DND-41 (cell line): ENCODE measurements at regions not wholly inside any gene's neighbourhood (a gene's known extent, or its start where the extent isn't known, plus 50 kb on each side); places are given as distances from the start of the nearest gene placed in this dataset.

Experiments used
- EZH2 ChIP-seq: IDR thresholded peaks from 3 replicates; pipeline ENCODE4 v1.6.1; 2012; ENCODE audit warnings: borderline replicate concordance, low read depth, mild to moderate bottlenecking, moderate library complexity, low read length, inconsistent platforms; ENCODE audit not compliant: severe bottlenecking
- TF ChIP-seq, protein P1 (sequence below): IDR thresholded peaks from 2 replicates; pipeline ENCODE4 v1.5.1; 2012; ENCODE audit warnings: borderline replicate concordance, low read length, moderate library complexity, mild to moderate bottlenecking; ENCODE audit not compliant: poor library complexity, severe bottlenecking; ENCODE audit errors: extremely low read depth

GRCh38 chr2:162938387-162938786 lies 99.8 kb upstream of the KCNH7 start:
- TF ChIP-seq, protein P1, sequence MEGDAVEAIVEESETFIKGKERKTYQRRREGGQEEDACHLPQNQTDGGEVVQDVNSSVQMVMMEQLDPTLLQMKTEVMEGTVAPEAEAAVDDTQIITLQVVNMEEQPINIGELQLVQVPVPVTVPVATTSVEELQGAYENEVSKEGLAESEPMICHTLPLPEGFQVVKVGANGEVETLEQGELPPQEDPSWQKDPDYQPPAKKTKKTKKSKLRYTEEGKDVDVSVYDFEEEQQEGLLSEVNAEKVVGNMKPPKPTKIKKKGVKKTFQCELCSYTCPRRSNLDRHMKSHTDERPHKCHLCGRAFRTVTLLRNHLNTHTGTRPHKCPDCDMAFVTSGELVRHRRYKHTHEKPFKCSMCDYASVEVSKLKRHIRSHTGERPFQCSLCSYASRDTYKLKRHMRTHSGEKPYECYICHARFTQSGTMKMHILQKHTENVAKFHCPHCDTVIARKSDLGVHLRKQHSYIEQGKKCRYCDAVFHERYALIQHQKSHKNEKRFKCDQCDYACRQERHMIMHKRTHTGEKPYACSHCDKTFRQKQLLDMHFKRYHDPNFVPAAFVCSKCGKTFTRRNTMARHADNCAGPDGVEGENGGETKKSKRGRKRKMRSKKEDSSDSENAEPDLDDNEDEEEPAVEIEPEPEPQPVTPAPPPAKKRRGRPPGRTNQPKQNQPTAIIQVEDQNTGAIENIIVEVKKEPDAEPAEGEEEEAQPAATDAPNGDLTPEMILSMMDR, result no peak
- TF ChIP-seq EZH2, result no peak
